Mesendoderm (in vitro differentiated cells): ENCODE measurements at regions not wholly inside any gene's neighbourhood (a gene's known extent, or its start where the extent isn't known, plus 50 kb on each side); places are given as distances from the start of the nearest gene placed in this dataset.

Experiments used
- DNase-seq: peaks from one replicate; pipeline ENCODE4 v3.0.0; 2013
- H2AK5ac ChIP-seq: 2 replicates; pipeline ENCODE4 v1.6.1; 2013; ENCODE audit warnings: low read length, inconsistent platforms
- H2BK120ac ChIP-seq: 2 replicates; pipeline ENCODE4 v1.6.1; 2013; ENCODE audit warnings: low read depth, mild to moderate bottlenecking, low read length, moderate library complexity, mixed read lengths
- H2BK15ac ChIP-seq: replicated peaks from 2 replicates; pipeline ENCODE4 v1.6.1; 2013; ENCODE audit warnings: low read depth, mild to moderate bottlenecking, moderate library complexity
- H2BK5ac ChIP-seq: 2 replicates; pipeline ENCODE4 v1.6.1; 2013; ENCODE audit warnings: low read length, inconsistent platforms
- H3K18ac ChIP-seq: 2 replicates; pipeline ENCODE4 v1.6.1; 2013; ENCODE audit warnings: mild to moderate bottlenecking, low read length, mixed read lengths
- H3K23ac ChIP-seq: one replicate; pipeline ENCODE4 v1.6.1; 2013; ENCODE audit warnings: low read length
- H3K27ac ChIP-seq: 2 replicates; pipeline ENCODE4 v1.5.1; 2013; ENCODE audit warnings: low read depth, mild to moderate bottlenecking, inconsistent platforms, low read length, moderate library complexity
- H3K27me3 ChIP-seq: 2 replicates; pipeline ENCODE4 v1.6.1; 2013; ENCODE audit warnings: low read length, control low read depth, mild to moderate bottlenecking, inconsistent platforms; ENCODE audit not compliant: insufficient read depth, poor library complexity
- H3K36me3 ChIP-seq: 2 replicates; pipeline ENCODE4 v1.6.1; 2013; ENCODE audit warnings: low read length, inconsistent platforms; ENCODE audit not compliant: control insufficient read depth, insufficient read depth
- H3K4ac ChIP-seq: one replicate; pipeline ENCODE4 v1.6.1; 2013; ENCODE audit warnings: low read depth, mild to moderate bottlenecking, low read length, moderate library complexity
- H3K4me1 ChIP-seq: 2 replicates; pipeline ENCODE4 v1.6.1; 2013; ENCODE audit warnings: low read depth, low read length, inconsistent platforms; ENCODE audit not compliant: control insufficient read depth
- H3K4me2 ChIP-seq: 2 replicates; pipeline ENCODE4 v1.6.1; 2013; ENCODE audit warnings: low read length
- H3K4me3 ChIP-seq: 2 replicates; pipeline ENCODE4 v1.5.1; 2013; ENCODE audit warnings: mild to moderate bottlenecking, low read length
- H3K56ac ChIP-seq: one replicate; pipeline ENCODE4 v1.6.1; 2013; ENCODE audit warnings: low read length
- H3K79me1 ChIP-seq: 2 replicates; pipeline ENCODE4 v1.6.1; 2013; ENCODE audit warnings: low read length, inconsistent platforms
- H3K79me2 ChIP-seq: 2 replicates; pipeline ENCODE4 v1.6.1; 2013; ENCODE audit warnings: mild to moderate bottlenecking, low read length; ENCODE audit not compliant: control insufficient read depth, insufficient read depth
- H3K9ac ChIP-seq: 2 replicates; pipeline ENCODE4 v1.6.1; 2013; ENCODE audit warnings: low read length, inconsistent platforms
- H4K5ac ChIP-seq: one replicate; pipeline ENCODE4 v1.6.1; 2013; ENCODE audit warnings: low read length
- H4K8ac ChIP-seq: one replicate; pipeline ENCODE4 v1.6.1; 2013; ENCODE audit warnings: low read depth, mild to moderate bottlenecking, control low read depth, low read length, moderate library complexity
- WGBS: extraction: QIAGEN DNeasy Blood & Tissue Kit; methylation state at CpG from one replicate; pipeline ENCODE4 v1.1.7; 2013; ENCODE audit warnings: low lambda C conversion rate, missing lambda C conversion rate; ENCODE audit not compliant: insufficient coverage; ENCODE audit errors: extremely low coverage; 5-methylcytosine and 5-hydroxymethylcytosine counted together

- no peak overlapping the region for H2BK120ac ChIP-seq
- no peak overlapping the region for H3K4ac ChIP-seq
- no peak overlapping the region for H3K23ac ChIP-seq
- H3K4me2 ChIP-seq: no peak overlapping the region
- no peak overlapping the region for H2BK15ac ChIP-seq
- no CpG with 5 or more reads among the region's 25 CpGs for WGBS
- no peak overlapping the region for H3K18ac ChIP-seq
- H3K36me3 ChIP-seq: no peaks in the 10 kb centered on the region
- DNase-seq: no peak
- no peak overlapping the region for H3K9ac ChIP-seq
- H3K79me2 ChIP-seq: no peaks in the 10 kb centered on the region
- no peak overlapping the region for H2BK5ac ChIP-seq
- H3K4me1 ChIP-seq: no peaks in the 10 kb centered on the region
- H3K79me1 ChIP-seq: no peaks in the 10 kb centered on the region
- no peaks in the 10 kb centered on the region for H3K27me3 ChIP-seq
- H3K4me3 ChIP-seq: no peak overlapping the region
- no peak overlapping the region for H2AK5ac ChIP-seq
- H3K56ac ChIP-seq: no peak overlapping the region
- H4K5ac ChIP-seq: no peak overlapping the region
- no peak overlapping the region for H3K27ac ChIP-seq
- H4K8ac ChIP-seq: no peak overlapping the region
Observed at GRCh38 chr2:194327196-194327888, 1329.7 kb upstream of the SLC39A10 start.

- Histone ChIP-seq H3K4ac (no peak overlapping the region), H3K79me1 (no peaks in the 10 kb centered on the region), H4K5ac (no peak overlapping the region), H3K56ac (no peak overlapping the region), H3K4me1 (no peaks in the 10 kb centered on the region), H2BK15ac (no peak overlapping the region), H2AK5ac (no peak overlapping the region), H3K27me3 (no peaks in the 10 kb centered on the region), H3K79me2 (no peaks in the 10 kb centered on the region), H4K8ac (no peak overlapping the region), H3K4me3 (no peak overlapping the region), H3K36me3 (no peaks in the 10 kb centered on the region), H3K27ac (no peak overlapping the region), H3K18ac (no peak overlapping the region), H2BK5ac (no peak overlapping the region), H3K4me2 (no peak overlapping the region), H2BK120ac (no peak overlapping the region), H3K23ac (no peak overlapping the region), H3K9ac (no peak overlapping the region)
- no CpG with 5 or more reads among the region's 1 CpG for WGBS
- no peak for DNase-seq
Observed at GRCh38 chr2:194323740-194324139, 1333.3 kb upstream of the SLC39A10 start.

- H3K56ac ChIP-seq: no peak overlapping the region
- no peak overlapping the region for H2BK120ac ChIP-seq
- H4K5ac ChIP-seq: no peak overlapping the region
- no peaks in the 10 kb centered on the region for H3K79me1 ChIP-seq
- H3K4me3 ChIP-seq: no peak overlapping the region
- H2BK5ac ChIP-seq: no peak overlapping the region
- no CpG with 5 or more reads among the region's 2 CpGs for WGBS
- no peaks in the 10 kb centered on the region for H3K4me1 ChIP-seq
- no peak overlapping the region for H3K27ac ChIP-seq
- H3K79me2 ChIP-seq: no peaks in the 10 kb centered on the region
- H3K18ac ChIP-seq: no peak overlapping the region
- no peak overlapping the region for H3K4me2 ChIP-seq
- no peak overlapping the region for H2AK5ac ChIP-seq
- H2BK15ac ChIP-seq: no peak overlapping the region
- no peak overlapping the region for H4K8ac ChIP-seq
- no peak overlapping the region for H3K23ac ChIP-seq
- DNase-seq: no peak
- no peak overlapping the region for H3K9ac ChIP-seq
- H3K36me3 ChIP-seq: no peaks in the 10 kb centered on the region
- H3K4ac ChIP-seq: no peak overlapping the region
- H3K27me3 ChIP-seq: no peaks in the 10 kb centered on the region
Observed at GRCh38 chr2:194320520-194320919, 1336.5 kb upstream of the SLC39A10 start.

GRCh38 chr2:194319222-194319992 is 1337.6 kb upstream of the SLC39A10 start:
- H3K9ac ChIP-seq: no peak overlapping the region
- H2BK5ac ChIP-seq: no peak overlapping the region
- H3K4ac ChIP-seq: no peak overlapping the region
- H3K79me1 ChIP-seq: no peaks in the 10 kb centered on the region
- no peak overlapping the region for H3K4me2 ChIP-seq
- no peak overlapping the region for H2BK15ac ChIP-seq
- no peak overlapping the region for H3K27ac ChIP-seq
- H3K27me3 ChIP-seq: no peaks in the 10 kb centered on the region
- no peak overlapping the region for H3K18ac ChIP-seq
- no CpG with 5 or more reads among the region's 4 CpGs for WGBS
- H3K36me3 ChIP-seq: no peaks in the 10 kb centered on the region
- no peak overlapping the region for H4K5ac ChIP-seq
- H3K23ac ChIP-seq: no peak overlapping the region
- no peak overlapping the region for H2BK120ac ChIP-seq
- no peak overlapping the region for H2AK5ac ChIP-seq
- no peak overlapping the region for H3K56ac ChIP-seq
- no peak overlapping the region for H3K4me3 ChIP-seq
- H3K79me2 ChIP-seq: no peaks in the 10 kb centered on the region
- no peaks in the 10 kb centered on the region for H3K4me1 ChIP-seq
- H4K8ac ChIP-seq: no peak overlapping the region
- DNase-seq: peak; percentile 51

- no peak overlapping the region for H3K18ac ChIP-seq
- H2BK120ac ChIP-seq: no peak overlapping the region
- H3K79me1 ChIP-seq: no peaks in the 10 kb centered on the region
- no peak for DNase-seq
- no peak overlapping the region for H3K23ac ChIP-seq
- H3K56ac ChIP-seq: no peak overlapping the region
- H3K4ac ChIP-seq: no peak overlapping the region
- H3K27ac ChIP-seq: no peak overlapping the region
- no peak overlapping the region for H3K4me2 ChIP-seq
- H3K9ac ChIP-seq: no peak overlapping the region
- H3K79me2 ChIP-seq: no peaks in the 10 kb centered on the region
- H2BK5ac ChIP-seq: no peak overlapping the region
- no CpG with 5 or more reads among the region's 3 CpGs for WGBS
- no peak overlapping the region for H4K8ac ChIP-seq
- H4K5ac ChIP-seq: no peak overlapping the region
- H2BK15ac ChIP-seq: no peak overlapping the region
- H3K27me3 ChIP-seq: no peaks in the 10 kb centered on the region
- H3K4me3 ChIP-seq: no peak overlapping the region
- no peaks in the 10 kb centered on the region for H3K4me1 ChIP-seq
- no peak overlapping the region for H2AK5ac ChIP-seq
- H3K36me3 ChIP-seq: no peaks in the 10 kb centered on the region
Observed at GRCh38 chr2:194314042-194314441, 1343.0 kb upstream of the SLC39A10 start.
